ENCODE measurements at regions not wholly inside any gene's neighbourhood (a gene's known extent, or its start where the extent isn't known, plus 50 kb on each side); places are given as distances from the start of the nearest gene placed in this dataset.

DNA sequence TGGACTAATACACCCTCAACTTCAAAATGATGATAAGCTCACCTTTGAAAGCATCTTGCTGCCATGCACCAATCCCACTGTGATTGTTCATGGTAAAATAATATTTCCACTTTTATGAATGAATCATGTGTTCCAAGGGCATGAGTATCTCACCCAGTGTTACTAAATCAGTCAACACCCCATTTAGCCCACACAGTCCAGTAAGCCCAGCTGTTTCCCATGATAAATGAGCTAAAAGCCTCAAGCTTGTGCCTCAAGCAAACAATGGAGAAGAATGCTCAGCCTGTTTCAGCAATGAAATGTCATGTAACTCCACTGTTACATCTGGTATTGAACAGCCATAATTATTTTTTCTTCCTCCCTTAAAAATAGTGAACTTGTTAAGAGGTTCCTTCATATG, 442.5 kb downstream of the XPNPEP1 start:
- no peak for TF ChIP-seq EZH2 (IDR thresholded peaks at IDR 0.05; ENCODE audit: low read length, unreplicated experiment)
- TF ChIP-seq, protein P1, sequence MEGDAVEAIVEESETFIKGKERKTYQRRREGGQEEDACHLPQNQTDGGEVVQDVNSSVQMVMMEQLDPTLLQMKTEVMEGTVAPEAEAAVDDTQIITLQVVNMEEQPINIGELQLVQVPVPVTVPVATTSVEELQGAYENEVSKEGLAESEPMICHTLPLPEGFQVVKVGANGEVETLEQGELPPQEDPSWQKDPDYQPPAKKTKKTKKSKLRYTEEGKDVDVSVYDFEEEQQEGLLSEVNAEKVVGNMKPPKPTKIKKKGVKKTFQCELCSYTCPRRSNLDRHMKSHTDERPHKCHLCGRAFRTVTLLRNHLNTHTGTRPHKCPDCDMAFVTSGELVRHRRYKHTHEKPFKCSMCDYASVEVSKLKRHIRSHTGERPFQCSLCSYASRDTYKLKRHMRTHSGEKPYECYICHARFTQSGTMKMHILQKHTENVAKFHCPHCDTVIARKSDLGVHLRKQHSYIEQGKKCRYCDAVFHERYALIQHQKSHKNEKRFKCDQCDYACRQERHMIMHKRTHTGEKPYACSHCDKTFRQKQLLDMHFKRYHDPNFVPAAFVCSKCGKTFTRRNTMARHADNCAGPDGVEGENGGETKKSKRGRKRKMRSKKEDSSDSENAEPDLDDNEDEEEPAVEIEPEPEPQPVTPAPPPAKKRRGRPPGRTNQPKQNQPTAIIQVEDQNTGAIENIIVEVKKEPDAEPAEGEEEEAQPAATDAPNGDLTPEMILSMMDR (conservative IDR thresholded peaks at IDR 0.05; ENCODE audit: low read depth, low read length), result no peak
